ENCODE measurements at regions not wholly inside any gene's neighbourhood (a gene's known extent, or its start where the extent isn't known, plus 50 kb on each side); places are given as distances from the start of the nearest gene placed in this dataset.

DNA sequence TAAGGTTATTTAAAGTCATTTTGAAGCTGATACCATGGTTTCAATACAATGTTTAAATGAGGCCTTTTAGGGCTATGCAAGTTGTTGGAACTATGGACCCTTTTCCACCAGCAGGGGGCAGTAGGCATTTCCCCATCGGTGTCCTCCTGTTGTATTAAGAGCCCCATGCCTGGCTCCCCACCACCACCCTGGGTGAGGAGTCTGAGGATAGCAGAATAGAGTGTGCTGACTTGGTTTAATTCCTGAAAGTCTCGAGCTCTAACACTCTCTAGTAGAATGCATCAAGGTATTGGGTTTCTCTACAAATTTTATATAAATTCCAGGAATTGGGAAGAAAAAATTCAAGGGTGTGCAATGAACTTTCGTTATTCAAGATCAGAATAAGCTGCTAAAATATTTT, 234.8 kb upstream of the JADE1 start:
- Histone ChIP-seq H3K79me2 (no peaks in the 10 kb centered on the region), H3K9me2 (replicated peaks; ENCODE audit: insufficient read depth) (no peaks in the 10 kb centered on the region), H3K27me3 (no peaks in the 10 kb centered on the region), H3K4me1 (ENCODE audit: insufficient read depth) (peaks cover 26% of the 10 kb centered on the region), H4K20me1 (ENCODE audit: insufficient read depth, poor library complexity, severe bottlenecking) (no peaks in the 10 kb centered on the region), H2AFZ (no peak overlapping the region), H3K27ac (peak overlapping the region; percentile 79), H3K4me2 (peak overlapping the region; percentile 23), H3K9me3 (ENCODE audit: low read depth) (no peaks in the 10 kb centered on the region), H3K4me3 (no peak overlapping the region), H3K36me3 (replicated peaks; ENCODE audit: insufficient read depth, low read depth) (no peaks in the 10 kb centered on the region)
- TF ChIP-seq, protein P1, sequence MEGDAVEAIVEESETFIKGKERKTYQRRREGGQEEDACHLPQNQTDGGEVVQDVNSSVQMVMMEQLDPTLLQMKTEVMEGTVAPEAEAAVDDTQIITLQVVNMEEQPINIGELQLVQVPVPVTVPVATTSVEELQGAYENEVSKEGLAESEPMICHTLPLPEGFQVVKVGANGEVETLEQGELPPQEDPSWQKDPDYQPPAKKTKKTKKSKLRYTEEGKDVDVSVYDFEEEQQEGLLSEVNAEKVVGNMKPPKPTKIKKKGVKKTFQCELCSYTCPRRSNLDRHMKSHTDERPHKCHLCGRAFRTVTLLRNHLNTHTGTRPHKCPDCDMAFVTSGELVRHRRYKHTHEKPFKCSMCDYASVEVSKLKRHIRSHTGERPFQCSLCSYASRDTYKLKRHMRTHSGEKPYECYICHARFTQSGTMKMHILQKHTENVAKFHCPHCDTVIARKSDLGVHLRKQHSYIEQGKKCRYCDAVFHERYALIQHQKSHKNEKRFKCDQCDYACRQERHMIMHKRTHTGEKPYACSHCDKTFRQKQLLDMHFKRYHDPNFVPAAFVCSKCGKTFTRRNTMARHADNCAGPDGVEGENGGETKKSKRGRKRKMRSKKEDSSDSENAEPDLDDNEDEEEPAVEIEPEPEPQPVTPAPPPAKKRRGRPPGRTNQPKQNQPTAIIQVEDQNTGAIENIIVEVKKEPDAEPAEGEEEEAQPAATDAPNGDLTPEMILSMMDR (IDR thresholded peaks at IDR 0.05; ENCODE audit: poor library complexity), result peak; percentile 66
- no peak for TF ChIP-seq EZH2 (IDR thresholded peaks at IDR 0.05; ENCODE audit: borderline replicate concordance)
- peak; percentile 86 for DNase-seq (ENCODE audit: low spot score)
- 35% methylated on average over 3 of the region's 3 CpGs for WGBS (ENCODE audit: low lambda C conversion rate, missing lambda C conversion rate)

DNA sequence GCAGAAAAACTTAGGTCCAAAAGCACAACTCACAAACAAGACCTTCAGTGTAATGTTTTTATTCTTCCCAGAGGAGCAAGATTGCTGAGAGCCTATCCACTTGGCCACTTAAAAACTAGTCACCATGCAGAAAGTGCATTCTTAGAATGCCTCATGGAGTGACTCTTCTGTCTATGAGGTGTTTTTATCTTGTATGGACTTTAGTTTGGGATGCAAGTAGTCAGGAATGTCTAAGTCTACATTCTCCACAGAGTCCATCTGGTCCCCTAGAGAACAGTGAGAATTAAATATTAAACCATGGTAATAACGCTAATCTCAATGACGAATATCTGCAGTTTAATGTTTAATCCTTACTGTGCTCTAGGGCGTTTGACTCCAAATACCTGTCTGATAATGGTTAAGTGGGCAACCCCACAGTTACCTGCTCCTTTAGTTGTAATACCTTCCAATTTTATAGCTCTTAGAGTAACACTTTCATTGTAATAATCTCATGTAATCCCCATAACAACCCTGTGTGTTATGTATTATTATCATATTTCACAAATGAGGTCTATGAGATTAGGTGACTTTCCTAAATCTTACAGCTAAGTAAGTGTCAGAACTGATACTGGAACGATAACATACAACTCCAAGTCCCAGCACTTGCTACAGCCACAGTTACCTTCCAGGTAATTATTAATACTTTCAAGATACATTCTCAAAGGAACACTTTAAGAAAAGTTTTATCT, 235.6 kb upstream of the JADE1 start:
- peak overlapping the region; percentile 80 for H3K27ac ChIP-seq

DNA sequence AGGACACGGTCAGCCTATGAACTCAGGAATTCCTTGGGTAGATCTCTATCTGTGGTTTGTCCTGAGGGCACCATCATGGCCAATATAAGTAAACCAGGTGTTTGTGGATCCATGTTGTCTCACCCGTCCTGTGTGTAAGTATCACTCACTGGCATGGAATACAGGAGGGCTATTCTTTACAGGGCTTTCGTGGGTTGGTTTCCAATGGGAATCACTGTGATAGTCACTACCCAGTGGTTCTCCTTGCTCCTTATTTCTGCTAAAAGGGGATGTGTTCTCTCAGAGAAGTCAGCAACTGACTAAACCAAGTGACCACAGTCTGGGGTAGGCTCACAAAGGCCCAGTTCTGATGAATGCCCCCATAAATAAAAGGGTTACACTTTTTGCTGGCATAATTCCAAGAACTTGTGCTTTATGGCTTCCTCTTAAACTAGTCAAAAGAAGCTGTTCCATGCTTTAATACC, 236.7 kb upstream of the JADE1 start:
- Histone ChIP-seq H3K9me2 (replicated peaks; ENCODE audit: insufficient read depth) (no peaks in the 10 kb centered on the region), H3K4me1 (ENCODE audit: insufficient read depth) (peaks cover 26% of the 10 kb centered on the region), H3K4me3 (no peak overlapping the region), H3K79me2 (no peaks in the 10 kb centered on the region), H3K9me3 (ENCODE audit: low read depth) (no peaks in the 10 kb centered on the region), H3K27me3 (no peaks in the 10 kb centered on the region), H3K27ac (peak overlapping the region; percentile 80), H4K20me1 (ENCODE audit: insufficient read depth, poor library complexity, severe bottlenecking) (no peaks in the 10 kb centered on the region), H3K4me2 (no peak overlapping the region), H2AFZ (no peak overlapping the region), H3K36me3 (replicated peaks; ENCODE audit: insufficient read depth, low read depth) (no peaks in the 10 kb centered on the region)
- 80% methylated on average over 3 of the region's 3 CpGs for WGBS (ENCODE audit: low lambda C conversion rate, missing lambda C conversion rate)
- no peak for DNase-seq (ENCODE audit: low spot score)
- TF ChIP-seq EZH2 (IDR thresholded peaks at IDR 0.05; ENCODE audit: borderline replicate concordance) (no peak), EZH2phosphoT487 (IDR thresholded peaks at IDR 0.05; ENCODE audit: low read depth, severe bottlenecking, unreplicated experiment) (no peak)
- TF ChIP-seq, protein P1 (IDR thresholded peaks at IDR 0.05; ENCODE audit: poor library complexity), result no peak

More for the DNA sequence above, 235.6 kb upstream of the JADE1 start:
- Histone ChIP-seq H3K36me3 (replicated peaks; ENCODE audit: insufficient read depth, low read depth) (no peaks in the 10 kb centered on the region), H3K4me1 (ENCODE audit: insufficient read depth) (peaks cover 26% of the 10 kb centered on the region), H4K20me1 (ENCODE audit: insufficient read depth, poor library complexity, severe bottlenecking) (no peaks in the 10 kb centered on the region), H3K9me2 (replicated peaks; ENCODE audit: insufficient read depth) (no peaks in the 10 kb centered on the region), H3K4me2 (peak overlapping the region; percentile 23), H3K27me3 (no peaks in the 10 kb centered on the region), H3K79me2 (no peaks in the 10 kb centered on the region), H3K4me3 (no peak overlapping the region), H3K9me3 (ENCODE audit: low read depth) (no peaks in the 10 kb centered on the region), H2AFZ (no peak overlapping the region)
- TF ChIP-seq, protein P1 (IDR thresholded peaks at IDR 0.05; ENCODE audit: poor library complexity), result no peak
- TF ChIP-seq EZH2 (IDR thresholded peaks at IDR 0.05; ENCODE audit: borderline replicate concordance), result no peak
- TF ChIP-seq EZH2phosphoT487 (IDR thresholded peaks at IDR 0.05; ENCODE audit: low read depth, severe bottlenecking, unreplicated experiment), result no peak
- 44% methylated on average over 4 of the region's 4 CpGs for WGBS (ENCODE audit: low lambda C conversion rate, missing lambda C conversion rate)
- peak; percentile 46 for DNase-seq (ENCODE audit: low spot score)

Measured in hepatocyte (in vitro differentiated cells).